ENCODE measurements at regions not wholly inside any gene's neighbourhood (a gene's known extent, or its start where the extent isn't known, plus 50 kb on each side); places are given as distances from the start of the nearest gene placed in this dataset.

- no peak for TF ChIP-seq CTCF (IDR thresholded peaks at IDR 0.05; ENCODE audit: borderline replicate concordance, extremely low read depth, low read length, poor library complexity, severe bottlenecking)
- no peak for TF ChIP-seq EZH2 (IDR thresholded peaks at IDR 0.05; ENCODE audit: borderline replicate concordance, low read depth, low read length, severe bottlenecking)
Measured at GRCh38 chr11:45530111-45530510, 135.3 kb downstream of the CHST1 start.

Measured in DND-41 (cell line).